Transverse colon (tissue), 4 donors: ENCODE measurements at regions not wholly inside any gene's neighbourhood (a gene's known extent, or its start where the extent isn't known, plus 50 kb on each side); places are given as distances from the start of the nearest gene placed in this dataset.

Experiments used
- DNase-seq: peaks from one replicate; pipeline ENCODE4 v3.0.0-alpha.2; 2019
- H3K27ac ChIP-seq, 4 donors: fragments of 200-600 bp; sonication (generic); 2 replicates each; pipeline ENCODE4 v1.5.1; 2016 to 2018; ENCODE audit warnings: inconsistent platforms in 4 of 4
- H3K27me3 ChIP-seq: fragments of 200-600 bp; sonication (generic); 2 replicates; pipeline ENCODE4 v1.5.1; 2017; ENCODE audit warnings: inconsistent platforms
- H3K36me3 ChIP-seq, 4 donors: fragments of 200-600 bp; sonication (generic); 2 replicates each; pipeline ENCODE4 v1.5.1; 2017 to 2019; ENCODE audit warnings: inconsistent platforms in 4 of 4
- H3K4me1 ChIP-seq, 4 donors: fragments of 200-600 bp; sonication (generic); 2 replicates each; pipeline ENCODE4 v1.5.1; 2017 to 2020; ENCODE audit warnings: inconsistent platforms in 4 of 4
- H3K4me3 ChIP-seq, 4 donors: fragments of 200-600 bp; sonication (generic); 1 replicate in 1 of 4; 2 replicates in 3 of 4; pipeline versions ENCODE4 v1.5.1 to v1.6.1; 2017 to 2019; ENCODE audit warnings: inconsistent platforms in 4 of 4
- H3K9me3 ChIP-seq, 2 donors: fragments of 200-600 bp; sonication (generic); 2 replicates each; pipeline ENCODE4 v1.5.1; 2017 to 2019; ENCODE audit warnings: inconsistent platforms in 2 of 2
- EP300 ChIP-seq: sonication (generic); formaldehyde crosslinking; IDR thresholded peaks from one replicate; pipeline ENCODE4 v1.6.1; 2017; ENCODE audit warnings: antibody characterized with exemption, low read depth
- POLR2A ChIP-seq: fragments of 450-650 bp; IDR thresholded peaks from one replicate; pipeline ENCODE4 v1.6.1; 2016; ENCODE audit warnings: antibody characterized with exemption, mild to moderate bottlenecking, moderate library complexity
- POLR2AphosphoS5 ChIP-seq, 3 donors: sonication (generic); formaldehyde crosslinking; IDR thresholded peaks; one replicate each; pipeline ENCODE4 v1.6.1; 2016; ENCODE audit warnings: antibody characterized with exemption in 3 of 3
- WGBS, 2 donors: methylation state at CpG; one replicate each; pipeline ENCODE4 v1.1.5; 2018; ENCODE audit warnings: low coverage in 1 of 2; 5-methylcytosine and 5-hydroxymethylcytosine counted together
- in situ Hi-C, 4 donors: fragments of 200-750 bp; cut with MboI; loops; one replicate each; pipeline versions ENCODE4 v1.15.0 to v1.15.1; 2017; ENCODE audit warnings: low sequenced_read_pairs in 3 of 4, low pct_ligation_motif_present in 1 of 4, low pct_unique_long_range_greater_than_20kb in 1 of 4
- intact Hi-C: fragments of 100-400 bp; cut with DNase I; formaldehyde crosslinking; loops from one replicate; pipeline ENCODE4 v1.15.1; 2023; ENCODE audit warnings: low total_unique reads
- TF ChIP-seq, protein P1 (sequence below), 5 experiments: fragments of 200-600 bp in 3 of 5; fragments of 450-650 bp in 2 of 5; sonication (generic) in 3 of 5; IDR thresholded peaks; 1 replicate in 2 of 5; 2 replicates in 3 of 5; pipeline ENCODE4 v1.5.1; 2016 to 2017; ENCODE audit warnings: antibody characterized with exemption in 5 of 5, inconsistent platforms in 3 of 5, mild to moderate bottlenecking in 2 of 5, moderate library complexity in 1 of 5

- Histone ChIP-seq H3K4me3 (no peak overlapping the region), H3K27me3 (no peaks in the 10 kb centered on the region), H3K4me1 (no peaks in the 10 kb centered on the region), H3K9me3 (no peaks in the 10 kb centered on the region), H3K36me3 (no peaks in the 10 kb centered on the region), H3K27ac (no peak overlapping the region)
- WGBS, 2 donors, result 50 to 51% methylated on average over 2 of the region's 2 CpGs
- TF ChIP-seq, protein P1, sequence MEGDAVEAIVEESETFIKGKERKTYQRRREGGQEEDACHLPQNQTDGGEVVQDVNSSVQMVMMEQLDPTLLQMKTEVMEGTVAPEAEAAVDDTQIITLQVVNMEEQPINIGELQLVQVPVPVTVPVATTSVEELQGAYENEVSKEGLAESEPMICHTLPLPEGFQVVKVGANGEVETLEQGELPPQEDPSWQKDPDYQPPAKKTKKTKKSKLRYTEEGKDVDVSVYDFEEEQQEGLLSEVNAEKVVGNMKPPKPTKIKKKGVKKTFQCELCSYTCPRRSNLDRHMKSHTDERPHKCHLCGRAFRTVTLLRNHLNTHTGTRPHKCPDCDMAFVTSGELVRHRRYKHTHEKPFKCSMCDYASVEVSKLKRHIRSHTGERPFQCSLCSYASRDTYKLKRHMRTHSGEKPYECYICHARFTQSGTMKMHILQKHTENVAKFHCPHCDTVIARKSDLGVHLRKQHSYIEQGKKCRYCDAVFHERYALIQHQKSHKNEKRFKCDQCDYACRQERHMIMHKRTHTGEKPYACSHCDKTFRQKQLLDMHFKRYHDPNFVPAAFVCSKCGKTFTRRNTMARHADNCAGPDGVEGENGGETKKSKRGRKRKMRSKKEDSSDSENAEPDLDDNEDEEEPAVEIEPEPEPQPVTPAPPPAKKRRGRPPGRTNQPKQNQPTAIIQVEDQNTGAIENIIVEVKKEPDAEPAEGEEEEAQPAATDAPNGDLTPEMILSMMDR (IDR thresholded peaks at IDR 0.05), result no peak
- no peak for TF ChIP-seq POLR2AphosphoS5 (IDR thresholded peaks at IDR 0.05)
- TF ChIP-seq POLR2A, result no peak
- no peak for TF ChIP-seq EP300
- in situ Hi-C loops (no loop called here), intact Hi-C loops (no loop called here)
- DNase-seq, result no peak
Observed at GRCh38 chr6:122903266-122903915, 92.6 kb upstream of the CLVS2 start.

DNA sequence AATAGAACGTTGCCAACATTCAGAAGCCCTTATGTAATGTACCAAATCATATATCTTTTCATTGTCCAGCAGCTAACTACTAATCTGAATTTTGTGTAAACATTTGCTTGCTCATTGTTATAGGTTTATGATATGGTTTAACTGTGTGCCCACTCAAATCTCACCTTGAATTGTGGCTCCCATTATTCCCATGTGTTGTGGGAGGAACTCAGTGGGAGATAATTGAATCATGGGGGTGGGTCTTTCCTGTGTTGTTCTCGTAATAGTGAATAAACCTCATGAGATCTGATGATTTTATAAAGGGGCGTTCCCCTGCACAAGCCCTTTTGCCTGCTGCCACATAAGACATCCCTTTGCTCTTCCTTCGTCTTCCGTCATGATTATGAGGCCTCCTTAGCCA is 91.9 kb upstream of the CLVS2 start:
- no peak for TF ChIP-seq POLR2A
- TF ChIP-seq, protein P1 (IDR thresholded peaks at IDR 0.05), result no peak
- TF ChIP-seq POLR2AphosphoS5 (IDR thresholded peaks at IDR 0.05), result no peak
- no peak for TF ChIP-seq EP300
- WGBS, 2 donors, result 58 to 69% methylated on average over 5 of the region's 5 CpGs
- Histone ChIP-seq H3K36me3 (no peaks in the 10 kb centered on the region), H3K27ac (no peak overlapping the region), H3K27me3 (no peaks in the 10 kb centered on the region), H3K9me3 (no peaks in the 10 kb centered on the region), H3K4me3 (no peak overlapping the region), H3K4me1 (no peaks in the 10 kb centered on the region)
- intact Hi-C loops (no loop called here), in situ Hi-C loops (no loop called here)
- DNase-seq, result no peak

DNA sequence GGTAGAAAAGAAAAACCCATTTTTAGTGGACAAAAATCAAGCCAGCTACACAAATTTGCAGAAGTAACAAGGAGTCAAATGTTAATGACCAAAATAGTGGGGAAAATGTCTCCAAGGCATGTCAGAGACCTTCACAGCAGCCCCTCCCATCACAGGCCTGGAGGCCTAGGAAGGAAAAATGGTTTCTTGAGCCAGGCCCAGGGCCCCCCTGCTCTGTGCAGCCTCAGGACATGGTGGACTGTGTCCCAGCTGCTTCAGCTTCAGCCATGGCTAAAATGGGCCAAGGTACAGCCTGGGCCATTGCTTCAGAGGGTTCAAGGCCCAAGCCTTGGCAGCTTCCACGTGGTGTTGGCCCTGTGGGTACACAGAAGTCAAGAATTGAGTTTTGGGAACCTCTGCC is 82.5 kb upstream of the CLVS2 start:
- Histone ChIP-seq H3K27me3 (no peaks in the 10 kb centered on the region), H3K9me3 (peaks cover 0 to 5% of the 10 kb centered on the region in 2 donors), H3K36me3 (no peaks in the 10 kb centered on the region), H3K27ac (no peak overlapping the region), H3K4me1 (no peaks in the 10 kb centered on the region), H3K4me3 (no peak overlapping the region)
- TF ChIP-seq POLR2AphosphoS5 (IDR thresholded peaks at IDR 0.05) (no peak), EP300 (no peak), POLR2A (no peak)
- TF ChIP-seq, protein P1 (IDR thresholded peaks at IDR 0.05), result no peak
- 0% methylated on average over 1 of the region's 1 CpG; no CpG with 5 or more reads in 1 of the 2 donors for WGBS, 2 donors
- DNase-seq, result no peak
- in situ Hi-C loops (no loop called here), intact Hi-C loops (no loop called here)

GRCh38 chr6:122918714-122919113 is 77.3 kb upstream of the CLVS2 start:
- no peak for TF ChIP-seq POLR2A
- no peak for TF ChIP-seq EP300
- TF ChIP-seq POLR2AphosphoS5 (IDR thresholded peaks at IDR 0.05), result no peak
- TF ChIP-seq, protein P1 (IDR thresholded peaks at IDR 0.05), result no peak
- H3K27ac ChIP-seq, result no peak overlapping the region
- H3K4me3 ChIP-seq, result no peak overlapping the region
- H3K4me1 ChIP-seq, result no peaks in the 10 kb centered on the region
- no peaks in the 10 kb centered on the region for H3K27me3 ChIP-seq
- H3K36me3 ChIP-seq, result no peaks in the 10 kb centered on the region
- intact Hi-C loops, result no loop called here
- DNase-seq, result no peak
- in situ Hi-C loops, result no loop called here
- peaks cover 0 to 5% of the 10 kb centered on the region in 2 donors for H3K9me3 ChIP-seq
